ENCODE measurements at regions not wholly inside any gene's neighbourhood (a gene's known extent, or its start where the extent isn't known, plus 50 kb on each side); places are given as distances from the start of the nearest gene placed in this dataset.
"Not testable (repeated sequence)": the region's sequence is repeated elsewhere in the genome, so short reads cannot be mapped to it uniquely, and the experiment has no call there.

- DNase-seq, result no peak
These were observed 984.2 kb downstream of the FSCB start for GRCh38 chr14:43522901-43523300.

- DNase-seq, result no peak
These were observed 984.9 kb downstream of the FSCB start for GRCh38 chr14:43522191-43522590.

DNA sequence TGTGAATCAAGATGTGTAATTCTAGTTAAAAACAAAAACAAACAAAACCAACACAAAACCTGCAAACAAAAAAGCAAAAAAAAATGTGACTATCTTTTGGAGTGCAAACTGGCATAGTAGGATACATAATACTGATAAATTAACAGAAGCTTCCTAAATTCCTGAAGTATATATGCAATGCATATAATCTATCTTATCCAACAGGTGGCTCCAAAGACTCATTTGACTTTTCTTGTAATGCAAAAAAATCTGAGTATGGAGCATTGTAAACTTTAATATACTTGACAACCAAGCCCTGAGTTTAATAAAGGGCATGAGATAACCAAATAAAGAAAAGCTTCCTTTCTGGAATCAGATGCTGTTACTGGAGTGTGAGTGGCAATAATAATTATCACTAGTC, 1003.6 kb downstream of the FSCB start:
- peak; percentile 35 for DNase-seq

DNA sequence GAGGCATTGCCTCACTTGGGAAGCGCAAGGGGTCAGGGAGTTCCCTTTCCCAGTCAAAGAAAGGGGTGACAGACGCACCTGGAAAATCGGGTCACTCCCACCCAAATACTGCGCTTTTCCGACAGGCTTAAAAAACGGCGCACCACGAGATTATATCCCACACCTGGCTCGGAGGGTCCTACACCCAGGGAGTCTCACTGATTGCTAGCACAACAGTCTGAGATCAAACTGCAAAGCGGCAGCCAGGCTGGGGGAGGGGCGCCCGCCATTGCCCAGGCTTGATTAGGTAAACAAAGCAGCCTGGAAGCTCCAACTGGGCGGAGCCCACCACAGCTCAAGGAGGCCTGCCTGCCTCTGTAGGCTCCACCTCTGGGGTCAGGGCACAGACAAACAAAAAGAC, 1014.7 kb downstream of the FSCB start:
- not testable (repeated sequence) for DNase-seq

GRCh38 chr14:43483415-43483814, 1023.7 kb downstream of the FSCB start:
- no peak for DNase-seq

DNA sequence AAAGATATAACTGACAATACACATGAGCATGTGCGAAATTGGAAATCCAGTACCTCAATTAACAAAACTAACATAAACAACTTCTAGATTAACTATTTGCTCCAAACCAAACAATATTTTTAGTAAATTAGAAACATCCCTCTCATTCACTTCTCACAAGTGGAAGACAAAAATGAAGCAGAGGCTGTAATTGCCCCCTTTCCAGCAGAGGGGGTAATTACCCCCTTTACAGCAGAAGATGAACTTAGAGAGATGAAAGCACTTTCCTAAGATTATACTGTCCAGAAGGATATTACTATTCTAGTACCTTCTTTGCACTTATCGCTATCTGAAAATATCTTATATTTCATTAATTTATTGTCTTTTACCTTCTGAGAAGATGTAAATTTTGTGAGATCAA, 1025.2 kb downstream of the FSCB start:
- no peak for DNase-seq

DNA sequence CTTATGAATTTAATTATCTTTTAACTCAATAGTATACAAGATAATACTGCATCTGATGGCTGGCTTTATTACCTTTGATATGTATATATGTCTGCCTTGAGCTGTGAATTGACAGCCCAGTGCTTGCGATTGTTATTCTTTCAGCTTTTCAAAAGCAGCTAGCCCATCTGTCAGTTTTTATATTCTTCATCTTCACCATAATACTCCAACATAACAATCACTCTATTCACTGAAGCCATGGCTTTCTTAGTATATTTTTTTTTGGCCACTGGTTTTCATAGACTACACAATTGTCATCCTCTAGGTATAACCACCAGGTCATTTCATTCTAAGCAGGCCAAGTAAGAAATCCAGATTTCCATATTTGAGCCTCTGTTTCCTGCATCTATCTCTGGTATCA, 1026.1 kb downstream of the FSCB start:
- DNase-seq, result no peak

DNA sequence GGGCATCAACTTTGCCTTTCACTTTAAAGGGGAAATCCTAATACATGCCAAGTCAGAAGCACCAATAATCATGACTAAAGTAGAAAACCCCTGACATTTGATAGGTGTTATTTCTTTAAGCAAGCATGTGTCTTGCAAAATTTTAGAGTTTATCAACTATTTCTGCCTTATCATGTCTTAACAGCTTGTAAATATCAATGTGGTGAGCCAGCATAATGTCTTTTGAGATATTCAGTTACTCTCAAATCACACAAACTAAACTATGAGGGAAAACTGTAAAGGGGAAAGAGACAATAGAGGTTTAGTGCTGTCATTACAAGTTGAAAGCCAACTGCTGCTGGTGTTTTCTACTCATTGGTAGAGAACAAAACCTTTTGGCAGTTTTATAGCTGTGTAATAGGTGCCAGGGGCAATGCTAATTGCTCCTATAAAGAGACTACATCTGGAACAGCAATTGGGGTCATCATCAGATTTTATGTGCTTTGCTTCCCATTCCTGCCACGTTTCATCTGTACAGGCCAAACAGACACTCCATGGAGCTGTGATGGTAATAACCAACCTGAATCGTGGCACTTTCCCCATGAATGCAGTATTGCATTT, 1027.4 kb downstream of the FSCB start:
- DNase-seq, result peak; percentile 37

GRCh38 chr14:43476822-43477221, 1030.3 kb downstream of the FSCB start:
- no peak for DNase-seq

DNA sequence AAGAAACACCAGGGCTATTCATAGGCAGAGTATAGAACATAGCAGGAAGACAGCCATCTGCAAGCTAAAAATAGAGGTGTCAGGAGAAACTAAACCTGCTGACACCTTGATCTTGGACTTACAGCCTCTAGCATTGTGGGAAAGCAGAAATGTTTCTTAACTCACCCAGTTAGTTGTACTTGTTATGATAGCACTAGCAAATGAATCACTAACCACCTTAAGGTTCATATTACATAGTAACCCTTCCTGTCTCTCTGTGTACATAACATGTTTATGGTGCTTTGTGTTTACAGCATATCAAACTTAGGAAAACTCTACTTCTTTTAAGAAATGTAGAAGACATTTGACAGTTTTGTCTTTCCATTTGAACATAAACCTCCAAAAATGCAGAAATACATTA, 1031.3 kb downstream of the FSCB start:
- DNase-seq, result no peak

DNA sequence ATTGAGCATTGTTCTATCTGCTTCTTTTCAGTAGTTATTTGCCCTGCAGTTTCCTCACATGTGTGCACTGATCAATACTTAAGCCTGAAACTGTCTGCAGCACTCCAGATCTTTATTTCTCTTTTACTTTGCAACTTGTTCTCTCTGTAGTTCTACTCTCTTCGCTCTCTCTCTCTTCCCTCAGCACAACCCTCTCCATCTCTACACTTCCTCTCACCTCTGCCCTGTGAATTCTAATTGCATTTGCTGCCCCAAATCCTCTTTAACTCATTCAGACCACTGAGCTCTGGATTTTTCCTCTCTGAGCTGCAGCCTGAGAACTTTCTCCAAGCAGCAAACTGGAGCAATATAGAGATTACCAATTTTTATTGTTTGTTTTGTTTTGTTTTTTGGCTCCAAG, 1035.5 kb downstream of the FSCB start:
- no peak for DNase-seq

DNA sequence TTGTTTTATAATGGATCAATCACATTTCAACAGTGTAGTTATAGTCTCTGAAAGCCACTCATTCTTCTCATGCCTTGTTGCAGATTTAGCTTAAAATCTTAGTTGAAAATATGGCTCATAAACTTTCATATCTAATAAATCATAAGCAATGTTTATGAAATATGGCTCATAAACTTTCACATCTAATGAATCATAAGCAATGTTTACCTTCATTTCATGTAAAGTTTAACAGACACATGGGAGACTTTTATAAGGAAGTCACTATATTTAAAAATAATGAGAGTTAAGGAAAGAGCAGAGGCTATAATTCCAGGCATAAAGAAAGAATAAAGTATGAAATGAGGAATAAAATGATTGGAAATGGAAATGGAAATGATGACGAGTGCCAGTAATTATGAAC, 1042.1 kb downstream of the FSCB start:
- DNase-seq, result no peak

DNA sequence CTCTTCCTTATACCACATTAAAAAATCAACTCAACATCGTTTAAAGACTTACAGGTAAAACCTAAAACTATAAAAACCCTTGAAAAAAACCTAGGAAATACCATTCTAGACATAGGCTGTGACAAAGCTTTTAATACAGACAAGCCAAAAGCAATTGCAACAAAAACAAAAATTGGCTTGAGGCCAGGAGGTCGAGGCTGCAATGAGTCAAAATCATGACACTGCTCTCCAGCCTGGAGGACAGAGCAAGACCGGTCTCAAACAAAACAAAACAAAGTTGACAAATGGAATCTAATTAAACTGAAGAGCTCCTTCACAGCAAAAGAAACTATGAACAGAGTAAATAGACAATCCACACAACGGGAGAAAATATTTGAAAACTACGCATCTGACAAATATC, 1057.8 kb downstream of the FSCB start:
- DNase-seq, result no peak

DNA sequence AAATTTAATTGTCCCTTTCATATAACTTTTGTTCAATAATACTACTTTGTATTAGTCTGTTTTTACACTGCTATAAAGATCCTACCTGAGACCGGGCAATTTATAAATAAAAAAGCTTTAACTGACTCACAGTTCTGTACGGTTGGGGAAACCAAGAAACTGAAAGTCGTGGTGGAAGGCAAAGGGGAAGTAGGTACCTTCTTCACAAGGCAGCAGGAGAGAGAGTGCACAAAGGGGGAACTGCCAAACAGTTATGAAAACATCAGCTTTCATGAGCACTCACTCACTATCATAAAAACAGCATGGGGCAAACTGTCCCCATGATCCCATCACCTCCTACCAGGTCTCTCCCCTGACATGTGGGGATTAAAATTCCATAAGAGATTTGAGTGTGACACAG, 1069.0 kb downstream of the FSCB start:
- DNase-seq, result peak; percentile 15

DNA sequence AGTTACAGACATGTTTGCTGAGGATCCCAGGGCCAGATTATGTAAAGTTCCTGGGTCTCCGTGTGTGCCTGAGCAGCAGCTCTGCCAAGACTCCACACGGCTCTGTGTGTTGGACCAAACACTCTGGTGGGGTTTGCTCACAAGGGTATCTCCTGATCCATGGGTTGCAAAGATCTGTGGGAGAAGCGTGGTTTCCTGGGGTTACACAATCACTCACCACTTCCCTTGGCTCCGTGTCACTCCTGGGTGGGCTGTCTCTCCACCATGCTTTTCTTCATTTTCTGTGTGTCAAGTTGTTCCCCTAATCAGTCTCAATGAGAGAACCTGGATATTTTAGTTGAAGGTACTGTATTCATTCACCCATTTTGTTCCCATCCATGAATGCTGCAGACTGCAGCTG, 1088.8 kb downstream of the FSCB start:
- DNase-seq, result peak; percentile 4

DNA sequence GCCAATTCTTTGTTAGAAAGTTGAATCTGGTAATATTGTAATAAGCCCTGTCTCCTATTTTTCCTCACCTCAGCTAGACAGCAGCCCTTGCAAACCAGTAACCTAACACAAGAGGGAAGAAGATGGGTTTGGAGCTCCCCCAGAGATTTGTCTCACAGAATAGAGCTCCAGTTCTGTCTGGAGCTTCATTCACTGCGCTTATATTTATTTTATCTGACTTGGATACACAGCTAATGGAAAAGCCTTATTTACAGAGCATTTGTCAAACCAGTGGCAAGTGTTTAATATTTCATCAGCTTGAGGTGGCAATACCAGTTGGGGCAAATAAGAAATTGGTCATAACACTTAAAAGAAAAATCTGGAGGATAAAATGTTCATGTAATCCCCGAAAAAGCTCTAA, 1094.0 kb downstream of the FSCB start:
- DNase-seq, result no peak

DNA sequence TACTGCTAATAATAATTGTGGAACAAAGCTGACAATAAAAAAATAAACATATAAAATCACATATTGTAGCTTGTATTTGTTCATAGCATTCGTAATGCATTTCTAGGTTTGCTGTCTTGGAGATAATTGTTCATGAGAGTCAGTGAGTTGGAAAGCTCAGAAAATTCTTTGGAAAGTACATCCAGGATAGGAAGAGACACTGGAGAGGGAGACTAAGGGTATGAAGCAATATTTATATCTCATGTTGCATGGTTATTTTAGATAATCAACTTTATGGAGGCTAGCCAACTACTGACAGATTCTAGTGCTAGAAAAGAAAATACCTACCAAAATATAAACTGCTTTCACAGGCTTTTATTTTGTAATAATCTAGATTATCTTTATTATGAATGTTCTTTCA, 1095.2 kb downstream of the FSCB start:
- peak; percentile 1 for DNase-seq

GRCh38 chr14:43410631-43411030, 1096.5 kb downstream of the FSCB start:
- DNase-seq, result no peak

DNA sequence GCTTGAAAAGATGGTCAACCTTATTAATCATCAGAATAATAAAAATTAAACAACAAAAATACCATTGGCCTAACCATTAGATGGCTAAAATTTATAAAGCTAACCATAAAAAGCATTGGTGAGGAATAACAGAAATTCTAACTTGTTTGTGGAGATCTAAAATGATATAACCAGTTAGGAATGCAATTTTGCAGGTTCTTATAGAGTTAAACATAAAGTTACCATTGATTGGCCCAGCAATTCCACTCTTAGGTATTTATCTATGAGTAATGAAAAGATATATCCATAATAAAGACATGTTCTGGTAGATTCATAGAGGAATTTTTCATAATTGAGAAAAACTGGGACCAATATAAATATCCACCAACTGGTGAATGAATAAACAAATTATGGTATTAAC, 1098.6 kb downstream of the FSCB start:
- no peak for DNase-seq

- no peak for DNase-seq
These were observed 1099.4 kb downstream of the FSCB start for GRCh38 chr14:43407706-43408105.

DNA sequence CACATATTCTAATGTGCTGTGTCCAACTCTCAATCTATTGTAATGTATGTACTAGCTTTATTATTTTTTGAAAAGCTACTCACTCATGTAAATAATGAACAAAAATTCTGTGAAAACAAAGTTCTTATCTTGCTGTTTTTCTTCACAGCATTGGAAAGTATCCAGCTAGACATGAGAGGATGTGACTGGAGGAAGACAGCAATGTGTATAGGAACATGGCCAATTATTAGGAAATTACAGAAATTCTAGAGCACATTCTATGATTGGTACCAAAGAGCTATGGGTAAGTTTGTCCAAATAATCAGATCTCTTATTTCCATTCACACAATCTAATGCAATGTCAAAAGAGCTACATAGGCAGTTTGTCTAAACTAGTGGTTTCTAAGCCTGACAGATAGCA, 1100.2 kb downstream of the FSCB start:
- no peak for DNase-seq

- DNase-seq, result no peak
These were observed 1107.8 kb downstream of the FSCB start for GRCh38 chr14:43399289-43399688.

DNA sequence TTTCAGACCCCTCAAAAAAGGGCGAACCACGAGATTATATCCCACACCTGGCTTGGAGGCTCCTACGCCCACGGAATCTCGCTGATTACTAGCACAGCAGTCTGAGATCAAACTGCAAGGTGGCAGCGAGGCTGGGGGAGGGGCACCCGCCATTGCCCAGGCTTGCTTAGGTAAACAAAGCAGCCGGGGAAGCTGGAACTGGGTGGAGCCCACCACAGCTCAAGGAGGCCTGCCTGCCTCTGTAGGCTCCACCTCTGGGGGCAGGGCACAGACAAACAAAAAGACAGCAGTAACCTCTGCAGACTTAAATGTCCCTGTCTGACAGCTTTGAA, 1136.6 kb downstream of the FSCB start:
- DNase-seq, result not testable (repeated sequence)

GRCh38 chr14:43369710-43370564, 1137.1 kb downstream of the FSCB start:
- DNase-seq, result no peak

- DNase-seq, result no peak
These were observed 1144.5 kb downstream of the FSCB start for GRCh38 chr14:43362586-43362985.
